K562 (cell line): ENCODE measurements at regions not wholly inside any gene's neighbourhood (a gene's known extent, or its start where the extent isn't known, plus 50 kb on each side); places are given as distances from the start of the nearest gene placed in this dataset.

Experiments used
- ATAC-seq: fragments of 200-7000 bp; cut with Tn5 transposase; 3 replicates; pipeline ENCODE4 v1.9.1; 2020; ENCODE audit warnings: moderate library complexity
- BruUV-seq: library from RNA; stranded (reverse); fragments of 400-500 nt; replicated peaks from 2 replicates; lab custom pipeline; 2021; lab: Mats Ljungman, UMichigan
- CTCF ChIA-PET: fragments of 300-600 bp; formaldehyde crosslinking; extraction: SDS; loops from one replicate; lab custom pipeline; 2021; ENCODE audit warnings: low intra/inter-chr PET ratio; lab: Yijun Ruan, JAX
- POLR2A ChIA-PET: fragments of 300-600, 350-650 bp; sonication (Branson Sonifier 250); formaldehyde crosslinking; extraction: SDS; loops from one replicate; lab custom pipeline; 2021; ENCODE audit warnings: antibody characterized with exemption, inconsistent platforms; lab: Yijun Ruan, JAX
- DNase-seq, 4 experiments: peaks; one replicate each; pipeline versions ENCODE4 v3.0.0 to v3.0.0-alpha.2; 2011 to 2018; ENCODE audit warnings: low spot score in 3 of 4, mixed read lengths in 3 of 4; ENCODE audit errors: extremely low read depth in 1 of 4
- FAIRE-seq: peaks from 2 replicates; lab custom pipeline; 2011; peaks lifted over from hg19 to GRCh38; lab: Jason Lieb, UNC
- H2AFZ ChIP-seq: 2 replicates; pipeline ENCODE4 v1.6.0; 2011; ENCODE audit warnings: low read depth, low read length, control low read depth, inconsistent platforms
- H3K27ac ChIP-seq: fragments of 200-600 bp; 3 replicates; pipeline ENCODE4 v1.8.0; 2011; ENCODE audit warnings: low read depth, mild to moderate bottlenecking, control low read depth, inconsistent platforms, low read length, moderate library complexity, mixed read lengths; ENCODE audit errors: extremely low read depth
- H3K27me3 ChIP-seq, 2 experiments: fragments of 300-600 bp in 1 of 2; 2 replicates in 1 of 2; 3 replicates in 1 of 2; pipeline versions ENCODE4 v1.6.0 to v1.8.0; 2011; ENCODE audit warnings: inconsistent platforms in 2 of 2, low read length in 2 of 2, mild to moderate bottlenecking in 1 of 2, mixed read lengths in 1 of 2, moderate library complexity in 1 of 2; ENCODE audit not compliant: control insufficient read depth in 2 of 2, insufficient read depth in 2 of 2
- H3K36me3 ChIP-seq: fragments of 300-600 bp; 3 replicates; pipeline ENCODE4 v1.8.0; 2011; ENCODE audit warnings: mild to moderate bottlenecking, low read length, inconsistent platforms; ENCODE audit not compliant: control insufficient read depth, insufficient read depth
- H3K4me1 ChIP-seq, 2 experiments: fragments of 200-600 bp in 1 of 2; replicated peaks in 1 of 2; 2 replicates in 1 of 2; 3 replicates in 1 of 2; pipeline versions ENCODE4 v1.5.1 to v1.8.0; 2011; ENCODE audit warnings: inconsistent platforms in 2 of 2, low read length in 2 of 2, mild to moderate bottlenecking in 1 of 2, mixed read lengths in 1 of 2, moderate library complexity in 1 of 2; ENCODE audit not compliant: control insufficient read depth in 2 of 2, insufficient read depth in 2 of 2
- H3K4me2 ChIP-seq: 2 replicates; pipeline ENCODE4 v1.6.1; 2011; ENCODE audit warnings: low read length, control low read depth, inconsistent platforms, mixed read lengths; ENCODE audit not compliant: insufficient read depth
- H3K4me3 ChIP-seq: fragments of 200-600 bp; sonication (generic), shearing (Covaris generic); 2 replicates; pipeline ENCODE4 v1.5.1; 2016; ENCODE audit warnings: control low read depth, inconsistent platforms
- H3K79me2 ChIP-seq: fragments of 200-600 bp; 3 replicates; pipeline ENCODE4 v1.8.0; 2011; ENCODE audit warnings: low read length, inconsistent platforms; ENCODE audit not compliant: control insufficient read depth, insufficient read depth
- H3K9ac ChIP-seq, 2 experiments: 2 replicates each; pipeline versions ENCODE4 v1.6.0 to v1.6.1; 2011; ENCODE audit warnings: low read depth in 2 of 2, low read length in 2 of 2, control low read depth in 1 of 2, inconsistent platforms in 1 of 2, mild to moderate bottlenecking in 1 of 2, mixed read lengths in 1 of 2; ENCODE audit not compliant: insufficient read depth in 1 of 2
- H3K9me1 ChIP-seq: one replicate; pipeline ENCODE4 v1.6.0; 2011; ENCODE audit warnings: inconsistent platforms, mild to moderate bottlenecking, low read length, moderate library complexity; ENCODE audit not compliant: control insufficient read depth, insufficient read depth
- H3K9me3 ChIP-seq: replicated peaks from 2 replicates; pipeline ENCODE4 v1.5.1; 2011; ENCODE audit warnings: low read depth, low read length, inconsistent platforms; ENCODE audit not compliant: control insufficient read depth, insufficient read depth
- H4K20me1 ChIP-seq: replicated peaks from 2 replicates; pipeline ENCODE4 v1.6.1; 2011; ENCODE audit warnings: low read length, inconsistent platforms, mixed read lengths; ENCODE audit not compliant: control insufficient read depth, insufficient read depth
- ESRRB ChIP-seq: fragments of 250-450 bp; sonication (Bioruptor Pico); IDR thresholded peaks from 2 replicates; pipeline ENCODE4 v1.5.0; 2020; ENCODE audit warnings: mild to moderate bottlenecking, moderate library complexity, borderline replicate concordance
- HNRNPLL ChIP-seq: fragments of 200-400 bp; formaldehyde crosslinking; IDR thresholded peaks from 2 replicates; pipeline ENCODE4 v1.6.1; 2017; ENCODE audit warnings: low read length, low read depth, mild to moderate bottlenecking; ENCODE audit not compliant: poor library complexity, severe bottlenecking
- NFE2 ChIP-seq: IDR thresholded peaks from 2 replicates; pipeline ENCODE4 v1.6.1; 2014; ENCODE audit warnings: antibody characterized with exemption, low read depth
- SIX5 ChIP-seq, 2 experiments: IDR thresholded peaks; 2 replicates each; pipeline ENCODE4 v1.6.1; 2011; ENCODE audit warnings: low read length in 2 of 2, borderline replicate concordance in 1 of 2, low read depth in 1 of 2, mild to moderate bottlenecking in 1 of 2, moderate library complexity in 1 of 2; ENCODE audit not compliant: insufficient read depth in 1 of 2
- ZKSCAN3 ChIP-seq: fragments of 250-450 bp; sonication (Bioruptor Pico); IDR thresholded peaks from 2 replicates; pipeline ENCODE4 v1.4.0; 2020
- in situ Hi-C: fragments of 300-500 bp; cut with MboI; formaldehyde crosslinking; loops from 4 replicates; pipeline ENCODE4 v1.15.0; 2018; ENCODE audit warnings: inconsistent platforms, mixed read lengths
- intact Hi-C: fragments of 100-400 bp; cut with micrococcal nuclease; formaldehyde crosslinking; loops from 2 replicates; pipeline ENCODE4 v1.14.2; 2022
- TF ChIP-seq, protein P1 (sequence below), 2 experiments: fragments of 450-650 bp in 1 of 2; sonication (generic) in 1 of 2; formaldehyde crosslinking in 1 of 2; IDR thresholded peaks; 2 replicates each; pipeline versions ENCODE4 v1.7.1 to v1.9.0; 2016 to 2022; ENCODE audit warnings: inconsistent platforms in 1 of 2, mild to moderate bottlenecking in 1 of 2, missing genetic modification reagents in 1 of 2

DNA sequence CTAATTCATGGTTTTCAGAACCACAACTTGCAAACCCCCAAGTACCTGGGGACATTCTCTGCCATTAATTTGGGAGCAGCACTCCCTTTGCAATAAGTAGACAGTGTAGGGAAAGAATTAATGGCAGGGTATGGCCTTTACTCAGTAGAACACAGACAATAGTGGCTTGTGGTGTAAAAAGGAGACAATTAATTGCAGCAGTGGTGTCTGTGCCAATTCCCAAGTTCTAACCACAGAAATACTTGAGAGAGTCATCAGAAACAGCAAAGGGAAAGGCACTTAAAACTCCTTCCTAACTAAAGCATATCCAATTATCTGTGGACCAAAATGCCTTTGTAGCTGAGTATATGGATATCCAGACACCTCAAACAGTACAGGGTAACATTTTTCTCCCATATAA is 257.6 kb upstream of the POU3F2 start:
- FAIRE-seq (no peak), DNase-seq (no peak), ATAC-seq (no peak)
- no peaks in the 10 kb centered on the region for H3K79me2 ChIP-seq
- H3K27ac ChIP-seq: no peak overlapping the region
- no peak overlapping the region for H3K4me2 ChIP-seq
- no peak overlapping the region for H3K9ac ChIP-seq
- H2AFZ ChIP-seq: no peak overlapping the region
- H3K4me1 ChIP-seq: no peaks in the 10 kb centered on the region
- ChIA-PET CTCF (no interaction called here), POLR2A (no interaction called here)
- no peaks in the 10 kb centered on the region for H3K9me1 ChIP-seq
- H4K20me1 ChIP-seq: no peaks in the 10 kb centered on the region
- no peaks in the 10 kb centered on the region for H3K9me3 ChIP-seq
- no TSS peak for BruUV-seq
- no peaks in the 10 kb centered on the region for H3K27me3 ChIP-seq
- in situ Hi-C loops (no loop called here), intact Hi-C loops (no loop called here)
- no peaks in the 10 kb centered on the region for H3K36me3 ChIP-seq
- no peak overlapping the region for H3K4me3 ChIP-seq
- TF ChIP-seq NFE2 (no peak), SIX5 (IDR thresholded peaks at IDR 0.05; ENCODE audit: borderline replicate concordance in 1 of 2, insufficient read depth in 1 of 2, low read depth in 1 of 2, low read length in 2 of 2) (no peak), ZKSCAN3 (no peak), HNRNPLL (no peak), ESRRB (no peak)
- TF ChIP-seq, protein P1, sequence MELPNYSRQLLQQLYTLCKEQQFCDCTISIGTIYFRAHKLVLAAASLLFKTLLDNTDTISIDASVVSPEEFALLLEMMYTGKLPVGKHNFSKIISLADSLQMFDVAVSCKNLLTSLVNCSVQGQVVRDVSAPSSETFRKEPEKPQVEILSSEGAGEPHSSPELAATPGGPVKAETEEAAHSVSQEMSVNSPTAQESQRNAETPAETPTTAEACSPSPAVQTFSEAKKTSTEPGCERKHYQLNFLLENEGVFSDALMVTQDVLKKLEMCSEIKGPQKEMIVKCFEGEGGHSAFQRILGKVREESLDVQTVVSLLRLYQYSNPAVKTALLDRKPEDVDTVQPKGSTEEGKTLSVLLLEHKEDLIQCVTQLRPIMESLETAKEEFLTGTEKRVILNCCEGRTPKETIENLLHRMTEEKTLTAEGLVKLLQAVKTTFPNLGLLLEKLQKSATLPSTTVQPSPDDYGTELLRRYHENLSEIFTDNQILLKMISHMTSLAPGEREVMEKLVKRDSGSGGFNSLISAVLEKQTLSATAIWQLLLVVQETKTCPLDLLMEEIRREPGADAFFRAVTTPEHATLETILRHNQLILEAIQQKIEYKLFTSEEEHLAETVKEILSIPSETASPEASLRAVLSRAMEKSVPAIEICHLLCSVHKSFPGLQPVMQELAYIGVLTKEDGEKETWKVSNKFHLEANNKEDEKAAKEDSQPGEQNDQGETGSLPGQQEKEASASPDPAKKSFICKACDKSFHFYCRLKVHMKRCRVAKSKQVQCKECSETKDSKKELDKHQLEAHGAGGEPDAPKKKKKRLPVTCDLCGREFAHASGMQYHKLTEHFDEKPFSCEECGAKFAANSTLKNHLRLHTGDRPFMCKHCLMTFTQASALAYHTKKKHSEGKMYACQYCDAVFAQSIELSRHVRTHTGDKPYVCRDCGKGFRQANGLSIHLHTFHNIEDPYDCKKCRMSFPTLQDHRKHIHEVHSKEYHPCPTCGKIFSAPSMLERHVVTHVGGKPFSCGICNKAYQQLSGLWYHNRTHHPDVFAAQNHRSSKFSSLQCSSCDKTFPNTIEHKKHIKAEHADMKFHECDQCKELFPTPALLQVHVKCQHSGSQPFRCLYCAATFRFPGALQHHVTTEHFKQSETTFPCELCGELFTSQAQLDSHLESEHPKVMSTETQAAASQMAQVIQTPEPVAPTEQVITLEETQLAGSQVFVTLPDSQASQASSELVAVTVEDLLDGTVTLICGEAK (IDR thresholded peaks at IDR 0.05): no peak
- TF ChIP-seq, protein P1 (CRISPR knock-in tag; IDR thresholded peaks at IDR 0.05): no peak
